A673 (cell line): ENCODE measurements at regions not wholly inside any gene's neighbourhood (a gene's known extent, or its start where the extent isn't known, plus 50 kb on each side); places are given as distances from the start of the nearest gene placed in this dataset.

Experiments used
- BruUV-seq: library from RNA; stranded (reverse); fragments of 400-500 nt; replicated peaks from 2 replicates; lab custom pipeline; 2021; lab: Mats Ljungman, UMichigan
- CTCF ChIA-PET: fragments of 300-600 bp; sonication (Branson Sonifier 250); formaldehyde crosslinking; loops from one replicate; lab custom pipeline; 2022; ENCODE audit warnings: antibody characterized with exemption; lab: Charles Lee
- POLR2A ChIA-PET: fragments of 300-600 bp; sonication (Branson Sonifier 250); formaldehyde crosslinking; loops from one replicate; lab custom pipeline; 2022; ENCODE audit warnings: antibody characterized with exemption; ENCODE audit not compliant: low non-redundant PET; lab: Charles Lee
- DNase-seq: peaks from one replicate; pipeline ENCODE4 v3.0.0-alpha.2; 2015; ENCODE audit warnings: low spot score
- H3K27ac ChIP-seq: fragments of 200-600 bp; sonication (generic); 2 replicates; pipeline ENCODE4 v1.5.1; 2016; ENCODE audit warnings: mixed run types, low read depth, mild to moderate bottlenecking, mixed read lengths, antibody characterized with exemption, low read length; ENCODE audit not compliant: poor library complexity, severe bottlenecking
- H3K27me3 ChIP-seq: fragments of 200-600 bp; sonication (generic); replicated peaks from 2 replicates; pipeline ENCODE4 v1.6.1; 2017; ENCODE audit warnings: mixed run types, low read depth, mild to moderate bottlenecking, mixed read lengths, antibody characterized with exemption, low read length; ENCODE audit not compliant: insufficient read depth, poor library complexity
- H3K36me3 ChIP-seq: fragments of 200-600 bp; sonication (generic); 2 replicates; pipeline ENCODE4 v1.6.1; 2016; ENCODE audit warnings: mixed run types, mild to moderate bottlenecking, mixed read lengths, antibody characterized with exemption, low read length; ENCODE audit not compliant: insufficient read depth, poor library complexity, severe bottlenecking
- H3K4me1 ChIP-seq: fragments of 200-600 bp; sonication (generic); 2 replicates; pipeline ENCODE4 v1.6.1; 2017; ENCODE audit warnings: mixed run types, mild to moderate bottlenecking, mixed read lengths, antibody characterized with exemption, low read length; ENCODE audit not compliant: insufficient read depth, poor library complexity, severe bottlenecking
- H3K4me3 ChIP-seq: fragments of 200-600 bp; sonication (generic); 2 replicates; pipeline ENCODE4 v1.5.1; 2016; ENCODE audit warnings: low read depth, mixed run types, mild to moderate bottlenecking, mixed read lengths, low read length; ENCODE audit not compliant: poor library complexity, severe bottlenecking
- H3K9me3 ChIP-seq: fragments of 200-600 bp; sonication (generic); 2 replicates; pipeline ENCODE4 v1.6.1; 2016; ENCODE audit warnings: mixed run types, low read depth, mild to moderate bottlenecking, mixed read lengths, antibody characterized with exemption, low read length; ENCODE audit not compliant: poor library complexity, severe bottlenecking
- EZH2 ChIP-seq: fragments of 200-600 bp; sonication (generic); IDR thresholded peaks from 2 replicates; pipeline ENCODE4 v1.6.1; 2017; ENCODE audit warnings: borderline replicate concordance, low read depth, mild to moderate bottlenecking, mixed read lengths, antibody characterized with exemption, low read length; ENCODE audit not compliant: poor library complexity, severe bottlenecking
- intact Hi-C: fragments of 100-400 bp; cut with micrococcal nuclease; formaldehyde crosslinking; loops from one replicate; pipeline ENCODE4 v1.10.0; 2022; ENCODE audit not compliant: unreplicated experiment
- TF ChIP-seq, protein P1 (sequence below): fragments of 300-800, 200-600 bp; sonication (generic); conservative IDR thresholded peaks from 2 replicates; pipeline ENCODE4 v1.5.1; 2017; ENCODE audit warnings: low read depth, mild to moderate bottlenecking, antibody characterized with exemption, low read length, moderate library complexity, mixed read lengths

- ChIA-PET CTCF (no interaction called here), POLR2A (no interaction called here)
- Histone ChIP-seq H3K4me3 (no peak overlapping the region), H3K27me3 (no peaks in the 10 kb centered on the region), H3K4me1 (no peaks in the 10 kb centered on the region), H3K9me3 (no peaks in the 10 kb centered on the region), H3K36me3 (no peaks in the 10 kb centered on the region), H3K27ac (no peak overlapping the region)
- TF ChIP-seq EZH2: no peak
- TF ChIP-seq, protein P1, sequence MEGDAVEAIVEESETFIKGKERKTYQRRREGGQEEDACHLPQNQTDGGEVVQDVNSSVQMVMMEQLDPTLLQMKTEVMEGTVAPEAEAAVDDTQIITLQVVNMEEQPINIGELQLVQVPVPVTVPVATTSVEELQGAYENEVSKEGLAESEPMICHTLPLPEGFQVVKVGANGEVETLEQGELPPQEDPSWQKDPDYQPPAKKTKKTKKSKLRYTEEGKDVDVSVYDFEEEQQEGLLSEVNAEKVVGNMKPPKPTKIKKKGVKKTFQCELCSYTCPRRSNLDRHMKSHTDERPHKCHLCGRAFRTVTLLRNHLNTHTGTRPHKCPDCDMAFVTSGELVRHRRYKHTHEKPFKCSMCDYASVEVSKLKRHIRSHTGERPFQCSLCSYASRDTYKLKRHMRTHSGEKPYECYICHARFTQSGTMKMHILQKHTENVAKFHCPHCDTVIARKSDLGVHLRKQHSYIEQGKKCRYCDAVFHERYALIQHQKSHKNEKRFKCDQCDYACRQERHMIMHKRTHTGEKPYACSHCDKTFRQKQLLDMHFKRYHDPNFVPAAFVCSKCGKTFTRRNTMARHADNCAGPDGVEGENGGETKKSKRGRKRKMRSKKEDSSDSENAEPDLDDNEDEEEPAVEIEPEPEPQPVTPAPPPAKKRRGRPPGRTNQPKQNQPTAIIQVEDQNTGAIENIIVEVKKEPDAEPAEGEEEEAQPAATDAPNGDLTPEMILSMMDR: no peak
- BruUV-seq: no TSS peak
- no peak for DNase-seq
- intact Hi-C loops: no loop called here
These were observed 179.8 kb upstream of the ARRDC3 start for GRCh38 chr5:91562922-91563321.

GRCh38 chr5:91541696-91542095 is 158.6 kb upstream of the ARRDC3 start:
- no peaks in the 10 kb centered on the region for H3K36me3 ChIP-seq
- ChIA-PET POLR2A (no interaction called here), CTCF (no interaction called here)
- H3K27me3 ChIP-seq: no peaks in the 10 kb centered on the region
- no peak overlapping the region for H3K27ac ChIP-seq
- H3K9me3 ChIP-seq: no peaks in the 10 kb centered on the region
- no peak overlapping the region for H3K4me3 ChIP-seq
- intact Hi-C loops: no loop called here
- BruUV-seq: no TSS peak
- H3K4me1 ChIP-seq: no peaks in the 10 kb centered on the region
- TF ChIP-seq, protein P1: no peak
- TF ChIP-seq EZH2: no peak
- no peak for DNase-seq

DNA sequence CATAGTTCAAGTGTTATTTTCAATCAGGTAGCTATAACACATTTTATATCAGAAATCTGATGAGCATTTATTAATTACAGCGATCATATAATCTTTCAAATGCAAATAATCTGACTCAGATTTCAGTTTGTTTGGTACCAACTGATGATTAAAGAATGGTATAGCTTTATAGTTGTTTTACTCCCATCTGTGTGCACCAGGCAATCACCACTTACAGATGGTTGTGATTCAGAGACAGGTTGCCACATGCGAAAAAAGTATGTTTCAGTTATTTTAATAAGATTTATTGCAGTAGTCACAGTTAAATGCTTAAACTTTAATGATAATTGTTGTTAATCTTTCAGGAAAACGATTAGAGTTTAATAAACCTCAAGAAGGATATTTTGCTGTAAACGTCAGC is 155.1 kb upstream of the ARRDC3 start:
- ChIA-PET CTCF (no interaction called here), POLR2A (no interaction called here)
- no peak for DNase-seq
- no peak overlapping the region for H3K4me3 ChIP-seq
- H3K36me3 ChIP-seq: no peaks in the 10 kb centered on the region
- H3K27me3 ChIP-seq: no peaks in the 10 kb centered on the region
- intact Hi-C loops: no loop called here
- no peaks in the 10 kb centered on the region for H3K4me1 ChIP-seq
- no peaks in the 10 kb centered on the region for H3K9me3 ChIP-seq
- no peak overlapping the region for H3K27ac ChIP-seq
- no peak for TF ChIP-seq EZH2
- TF ChIP-seq, protein P1: no peak
- no TSS peak for BruUV-seq
